ENCODE measurements at regions not wholly inside any gene's neighbourhood (a gene's known extent, or its start where the extent isn't known, plus 50 kb on each side); places are given as distances from the start of the nearest gene placed in this dataset.

DNA sequence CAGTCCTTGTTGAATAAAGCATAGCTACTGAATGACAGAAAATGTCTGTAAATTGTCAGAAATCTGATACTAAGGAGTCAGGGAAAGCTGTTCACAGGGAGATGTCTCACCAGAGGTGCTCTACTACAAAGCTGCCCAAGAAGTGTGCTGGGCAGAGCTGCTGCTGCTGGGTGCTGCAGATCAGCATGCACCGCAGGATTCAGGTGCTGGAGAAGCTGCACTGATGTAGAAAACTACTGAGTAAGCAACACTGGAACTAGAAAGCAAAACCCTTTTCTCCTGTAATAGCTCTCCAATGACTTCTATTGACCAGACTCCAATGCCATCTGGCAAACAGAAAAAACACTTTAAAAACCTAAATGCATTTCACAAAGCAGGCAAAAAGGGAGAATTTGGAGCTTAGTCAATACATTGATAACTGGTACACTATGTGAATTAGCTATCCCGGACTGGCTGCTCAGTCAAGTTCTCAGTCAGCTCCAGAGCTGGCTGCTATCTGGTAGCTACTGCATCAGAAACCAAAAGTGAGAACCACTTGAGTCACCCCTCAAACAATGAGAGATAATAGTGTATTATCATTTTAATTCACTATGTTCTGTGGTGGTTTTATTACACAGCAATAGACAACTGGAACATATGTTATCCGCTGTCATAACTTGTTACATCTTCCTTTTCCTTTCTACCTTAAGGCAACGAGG, 493.1 kb downstream of the CPS1 start:
- WGBS, 2 donors = 84 to 89% methylated on average over 4 of the region's 4 CpGs
- Histone ChIP-seq H3K27ac (no peak overlapping the region), H3K27me3 (no peaks in the 10 kb centered on the region), H3K4me3 (no peak overlapping the region), H3K9me3 (no peaks in the 10 kb centered on the region), H3K36me3 (no peaks in the 10 kb centered on the region), H3K4me1 (no peaks in the 10 kb centered on the region)
- TF ChIP-seq POLR2A (IDR thresholded peaks at IDR 0.05) = no peak
- TF ChIP-seq, protein P1, sequence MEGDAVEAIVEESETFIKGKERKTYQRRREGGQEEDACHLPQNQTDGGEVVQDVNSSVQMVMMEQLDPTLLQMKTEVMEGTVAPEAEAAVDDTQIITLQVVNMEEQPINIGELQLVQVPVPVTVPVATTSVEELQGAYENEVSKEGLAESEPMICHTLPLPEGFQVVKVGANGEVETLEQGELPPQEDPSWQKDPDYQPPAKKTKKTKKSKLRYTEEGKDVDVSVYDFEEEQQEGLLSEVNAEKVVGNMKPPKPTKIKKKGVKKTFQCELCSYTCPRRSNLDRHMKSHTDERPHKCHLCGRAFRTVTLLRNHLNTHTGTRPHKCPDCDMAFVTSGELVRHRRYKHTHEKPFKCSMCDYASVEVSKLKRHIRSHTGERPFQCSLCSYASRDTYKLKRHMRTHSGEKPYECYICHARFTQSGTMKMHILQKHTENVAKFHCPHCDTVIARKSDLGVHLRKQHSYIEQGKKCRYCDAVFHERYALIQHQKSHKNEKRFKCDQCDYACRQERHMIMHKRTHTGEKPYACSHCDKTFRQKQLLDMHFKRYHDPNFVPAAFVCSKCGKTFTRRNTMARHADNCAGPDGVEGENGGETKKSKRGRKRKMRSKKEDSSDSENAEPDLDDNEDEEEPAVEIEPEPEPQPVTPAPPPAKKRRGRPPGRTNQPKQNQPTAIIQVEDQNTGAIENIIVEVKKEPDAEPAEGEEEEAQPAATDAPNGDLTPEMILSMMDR (IDR thresholded peaks at IDR 0.05) = no peak
- no peak for TF ChIP-seq EP300 (IDR thresholded peaks at IDR 0.05)
- TF ChIP-seq POLR2AphosphoS5 (IDR thresholded peaks at IDR 0.05) = no peak
- DNase-seq = no peak
- intact Hi-C loops (cut with DNase I) = no loop called here

DNA sequence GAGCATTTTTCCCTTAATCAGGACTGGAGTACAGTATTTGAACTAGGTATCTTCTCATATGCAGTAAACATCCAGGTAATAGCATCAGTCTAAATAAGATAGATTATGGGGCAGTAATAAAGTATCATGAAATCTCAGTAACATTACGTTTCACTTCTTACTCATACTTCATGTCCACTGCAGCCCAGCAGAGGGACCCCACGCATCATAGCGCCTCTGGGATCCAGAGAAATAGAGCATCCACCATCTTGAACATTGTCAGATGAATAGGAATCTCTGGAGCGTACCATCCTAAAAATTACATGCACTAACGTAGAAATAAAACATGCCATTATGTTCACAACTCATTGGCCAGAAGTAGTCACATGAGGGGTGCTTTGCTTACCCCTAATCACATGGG, 499.0 kb downstream of the CPS1 start:
- WGBS, 2 donors = 71 to 77% methylated on average over 5 of the region's 5 CpGs
- Histone ChIP-seq H3K9me3 (no peaks in the 10 kb centered on the region), H3K27ac (no peak overlapping the region), H3K4me1 (no peaks in the 10 kb centered on the region), H3K27me3 (no peaks in the 10 kb centered on the region), H3K4me3 (no peak overlapping the region), H3K36me3 (no peaks in the 10 kb centered on the region)
- TF ChIP-seq, protein P1 (IDR thresholded peaks at IDR 0.05) = no peak
- TF ChIP-seq EP300 (IDR thresholded peaks at IDR 0.05) (no peak), POLR2AphosphoS5 (IDR thresholded peaks at IDR 0.05) (no peak), POLR2A (IDR thresholded peaks at IDR 0.05) (no peak)
- DNase-seq = no peak
- intact Hi-C loops (cut with DNase I) = no loop called here

DNA sequence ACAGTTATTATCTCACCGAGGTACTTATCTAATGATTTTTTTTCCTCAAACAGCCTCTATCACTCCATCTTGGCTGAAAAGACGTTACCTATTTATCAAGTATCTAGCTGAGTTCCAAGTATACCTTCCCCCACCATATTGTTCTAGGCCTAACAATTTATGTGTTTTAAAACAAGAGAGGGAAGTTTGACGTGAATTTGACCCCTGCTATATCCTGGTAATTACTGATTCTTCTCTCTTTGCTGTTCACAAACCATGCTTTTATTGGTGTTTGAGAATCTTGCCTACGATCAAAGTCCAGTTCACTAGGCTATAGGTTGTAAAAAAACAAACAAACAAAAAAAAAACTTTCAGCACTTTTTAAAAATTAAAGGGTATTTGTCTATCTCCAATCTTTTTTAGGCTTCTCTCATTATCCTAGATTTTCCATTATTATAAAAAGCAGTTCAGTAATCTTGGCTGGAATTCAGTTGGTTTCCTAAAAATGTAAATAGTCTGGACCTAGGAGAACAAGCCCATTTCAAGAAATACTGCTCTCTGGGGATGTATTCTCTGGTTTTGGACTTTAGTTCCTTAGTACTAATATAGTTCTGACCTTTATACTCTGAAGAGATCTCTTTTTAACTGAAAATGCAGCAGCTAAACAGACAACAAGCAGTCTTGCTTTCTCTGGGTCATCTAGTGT, 505.4 kb downstream of the CPS1 start:
- intact Hi-C loops (cut with DNase I) = no loop called here
- H3K36me3 ChIP-seq = no peaks in the 10 kb centered on the region
- H3K9me3 ChIP-seq = no peaks in the 10 kb centered on the region
- DNase-seq = no peak
- TF ChIP-seq, protein P1 (IDR thresholded peaks at IDR 0.05) = no peak
- TF ChIP-seq POLR2AphosphoS5 (IDR thresholded peaks at IDR 0.05) (no peak), EP300 (IDR thresholded peaks at IDR 0.05) (no peak), POLR2A (IDR thresholded peaks at IDR 0.05) (no peak)
- H3K4me3 ChIP-seq = no peak overlapping the region
- WGBS, 2 donors = 11 to 49% methylated on average over 4 of the region's 4 CpGs
- no peak overlapping the region for H3K27ac ChIP-seq
- no peaks in the 10 kb centered on the region for H3K4me1 ChIP-seq
- no peaks in the 10 kb centered on the region for H3K27me3 ChIP-seq

DNA sequence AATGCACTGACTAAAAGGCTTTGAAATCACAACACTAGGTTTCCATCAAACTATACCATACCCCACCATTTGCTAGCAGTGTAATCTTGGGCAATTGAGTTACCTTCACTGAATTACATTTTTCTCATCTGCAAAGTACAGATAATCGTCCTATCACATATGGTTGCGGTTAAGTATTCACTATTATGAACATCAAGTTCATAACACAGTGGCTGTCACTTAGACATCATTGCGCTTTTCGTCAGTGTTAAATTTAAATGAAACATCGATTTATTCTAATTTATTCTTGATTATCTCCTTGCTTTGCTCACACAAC, 505.9 kb downstream of the CPS1 start:
- Histone ChIP-seq H3K4me1 (no peaks in the 10 kb centered on the region), H3K36me3 (no peaks in the 10 kb centered on the region), H3K27ac (no peak overlapping the region), H3K4me3 (no peak overlapping the region), H3K9me3 (no peaks in the 10 kb centered on the region), H3K27me3 (no peaks in the 10 kb centered on the region)
- no peak for DNase-seq
- TF ChIP-seq POLR2AphosphoS5 (IDR thresholded peaks at IDR 0.05) (no peak), POLR2A (IDR thresholded peaks at IDR 0.05) (no peak), EP300 (IDR thresholded peaks at IDR 0.05) (no peak)
- TF ChIP-seq, protein P1 (IDR thresholded peaks at IDR 0.05) = no peak
- intact Hi-C loops (cut with DNase I) = no loop called here
- 58 to 91% methylated on average over 5 of the region's 5 CpGs for WGBS, 2 donors
